ENCODE measurements at regions not wholly inside any gene's neighbourhood (a gene's known extent, or its start where the extent isn't known, plus 50 kb on each side); places are given as distances from the start of the nearest gene placed in this dataset.

DNA sequence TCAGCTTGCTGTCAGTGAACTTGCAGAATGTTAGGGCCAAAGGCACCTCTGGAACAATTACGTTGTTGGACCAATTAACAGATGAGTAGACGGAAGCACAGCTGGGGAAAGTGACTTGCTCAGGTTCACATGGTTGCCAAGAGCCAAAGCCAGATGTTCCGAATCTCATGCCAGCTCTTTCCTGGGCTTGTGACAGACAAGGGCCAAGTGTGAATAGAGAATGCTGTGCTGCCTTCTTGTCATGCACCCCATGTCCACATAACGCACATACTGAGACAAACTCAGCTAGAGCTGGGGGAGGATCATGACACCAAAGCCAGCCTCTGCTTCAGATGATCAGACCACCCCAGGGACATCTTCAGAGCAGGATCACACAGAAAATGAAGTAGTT is 616.3 kb downstream of the INSC start:
- H3K4me1 ChIP-seq: peaks cover 0 to 11% (median 3%) of the 10 kb centered on the region in 4 donors
- no peaks in the 10 kb centered on the region for H3K9me3 ChIP-seq
- H3K36me3 ChIP-seq: no peaks in the 10 kb centered on the region
- WGBS, 2 donors (ENCODE audit: low coverage in 1 of 2): 65% methylated on average over 4 of the region's 4 CpGs; no CpG with 5 or more reads in 1 of the 2 donors
- intact Hi-C loops (cut with DNase I; ENCODE audit: low total_unique reads): no loop called here
- no peak overlapping the region for H3K4me3 ChIP-seq
- in situ Hi-C loops (cut with MboI; ENCODE audit: low pct_ligation_motif_present in 1 of 4, low pct_unique_long_range_greater_than_20kb in 1 of 4, low sequenced_read_pairs in 3 of 4): no loop called here
- H3K27me3 ChIP-seq: no peaks in the 10 kb centered on the region
- DNase-seq: no peak
- no peak overlapping the region for H3K27ac ChIP-seq
- no peak for TF ChIP-seq POLR2AphosphoS5 (IDR thresholded peaks at IDR 0.05)
- TF ChIP-seq EP300 (IDR thresholded peaks at IDR 0.05; ENCODE audit: low read depth): no peak
- TF ChIP-seq POLR2A (IDR thresholded peaks at IDR 0.05): no peak
- TF ChIP-seq, protein P1, sequence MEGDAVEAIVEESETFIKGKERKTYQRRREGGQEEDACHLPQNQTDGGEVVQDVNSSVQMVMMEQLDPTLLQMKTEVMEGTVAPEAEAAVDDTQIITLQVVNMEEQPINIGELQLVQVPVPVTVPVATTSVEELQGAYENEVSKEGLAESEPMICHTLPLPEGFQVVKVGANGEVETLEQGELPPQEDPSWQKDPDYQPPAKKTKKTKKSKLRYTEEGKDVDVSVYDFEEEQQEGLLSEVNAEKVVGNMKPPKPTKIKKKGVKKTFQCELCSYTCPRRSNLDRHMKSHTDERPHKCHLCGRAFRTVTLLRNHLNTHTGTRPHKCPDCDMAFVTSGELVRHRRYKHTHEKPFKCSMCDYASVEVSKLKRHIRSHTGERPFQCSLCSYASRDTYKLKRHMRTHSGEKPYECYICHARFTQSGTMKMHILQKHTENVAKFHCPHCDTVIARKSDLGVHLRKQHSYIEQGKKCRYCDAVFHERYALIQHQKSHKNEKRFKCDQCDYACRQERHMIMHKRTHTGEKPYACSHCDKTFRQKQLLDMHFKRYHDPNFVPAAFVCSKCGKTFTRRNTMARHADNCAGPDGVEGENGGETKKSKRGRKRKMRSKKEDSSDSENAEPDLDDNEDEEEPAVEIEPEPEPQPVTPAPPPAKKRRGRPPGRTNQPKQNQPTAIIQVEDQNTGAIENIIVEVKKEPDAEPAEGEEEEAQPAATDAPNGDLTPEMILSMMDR (IDR thresholded peaks at IDR 0.05): no peak

DNA sequence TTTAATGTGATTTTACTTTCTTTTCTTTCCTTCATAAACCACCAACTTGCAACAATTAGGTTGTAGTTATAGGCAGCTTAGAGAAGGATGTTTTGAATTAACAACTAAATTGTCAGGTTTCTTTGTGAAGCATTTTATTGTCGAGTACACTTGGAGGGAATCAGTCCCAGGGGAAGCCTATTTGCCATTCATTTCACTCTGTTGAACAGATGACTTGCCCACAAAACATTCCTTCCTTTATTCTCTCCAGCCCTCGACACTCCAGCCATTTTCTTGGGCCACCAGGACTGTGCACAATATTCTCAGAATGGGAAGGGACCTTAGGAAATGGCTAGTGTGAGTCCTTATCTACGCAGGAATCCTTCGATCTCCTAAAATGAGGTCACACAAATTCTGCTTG is 620.6 kb downstream of the SOX6 start:
- Histone ChIP-seq H3K4me3 (no peak overlapping the region), H3K4me1 (peaks cover 0 to 2% (median under 1%) of the 10 kb centered on the region in 4 donors), H3K9me3 (no peaks in the 10 kb centered on the region), H3K27me3 (no peaks in the 10 kb centered on the region), H3K36me3 (no peaks in the 10 kb centered on the region), H3K27ac (no peak overlapping the region)
- 82 to 94% methylated on average over 3 to 4 of the region's 4 CpGs for WGBS, 2 donors (ENCODE audit: low coverage in 1 of 2)
- in situ Hi-C loops (cut with MboI; ENCODE audit: low pct_ligation_motif_present in 1 of 4, low pct_unique_long_range_greater_than_20kb in 1 of 4, low sequenced_read_pairs in 3 of 4) (no loop called here), intact Hi-C loops (cut with DNase I; ENCODE audit: low total_unique reads) (no loop called here)
- no peak for TF ChIP-seq POLR2A (IDR thresholded peaks at IDR 0.05)
- TF ChIP-seq, protein P1 (IDR thresholded peaks at IDR 0.05): no peak
- no peak for TF ChIP-seq EP300 (IDR thresholded peaks at IDR 0.05; ENCODE audit: low read depth)
- no peak for TF ChIP-seq POLR2AphosphoS5 (IDR thresholded peaks at IDR 0.05)
- no peak for DNase-seq

DNA sequence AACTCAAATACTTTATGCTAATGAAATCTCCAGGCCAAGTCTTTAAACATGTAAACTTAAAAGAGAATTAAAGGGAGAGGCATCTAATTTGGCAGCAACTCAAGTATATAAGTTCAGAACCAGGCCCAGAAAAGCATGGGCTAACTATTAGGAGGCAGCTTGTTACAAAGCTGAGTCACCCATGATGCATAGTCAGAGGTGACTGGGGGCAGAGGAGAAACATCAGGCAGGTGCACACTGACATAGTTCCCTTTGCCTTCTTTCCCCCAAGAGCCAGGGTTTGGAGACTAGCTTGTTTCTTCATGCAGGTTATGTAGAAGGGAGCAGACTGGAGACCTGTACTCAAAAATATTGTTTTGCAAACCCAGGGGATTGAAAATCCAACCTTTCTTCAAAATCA is 619.0 kb downstream of the SOX6 start:
- in situ Hi-C loops (cut with MboI; ENCODE audit: low pct_ligation_motif_present in 1 of 4, low pct_unique_long_range_greater_than_20kb in 1 of 4, low sequenced_read_pairs in 3 of 4): no loop called here
- intact Hi-C loops (cut with DNase I; ENCODE audit: low total_unique reads): no loop called here
- no peak overlapping the region for H3K27ac ChIP-seq
- H3K4me3 ChIP-seq: no peak overlapping the region
- no peaks in the 10 kb centered on the region for H3K4me1 ChIP-seq
- TF ChIP-seq, protein P1 (IDR thresholded peaks at IDR 0.05): no peak
- no peak for TF ChIP-seq POLR2AphosphoS5 (IDR thresholded peaks at IDR 0.05)
- TF ChIP-seq EP300 (IDR thresholded peaks at IDR 0.05; ENCODE audit: low read depth): no peak
- TF ChIP-seq POLR2A (IDR thresholded peaks at IDR 0.05): no peak
- DNase-seq: no peak
- no peaks in the 10 kb centered on the region for H3K9me3 ChIP-seq
- no peaks in the 10 kb centered on the region for H3K27me3 ChIP-seq
- H3K36me3 ChIP-seq: no peaks in the 10 kb centered on the region

DNA sequence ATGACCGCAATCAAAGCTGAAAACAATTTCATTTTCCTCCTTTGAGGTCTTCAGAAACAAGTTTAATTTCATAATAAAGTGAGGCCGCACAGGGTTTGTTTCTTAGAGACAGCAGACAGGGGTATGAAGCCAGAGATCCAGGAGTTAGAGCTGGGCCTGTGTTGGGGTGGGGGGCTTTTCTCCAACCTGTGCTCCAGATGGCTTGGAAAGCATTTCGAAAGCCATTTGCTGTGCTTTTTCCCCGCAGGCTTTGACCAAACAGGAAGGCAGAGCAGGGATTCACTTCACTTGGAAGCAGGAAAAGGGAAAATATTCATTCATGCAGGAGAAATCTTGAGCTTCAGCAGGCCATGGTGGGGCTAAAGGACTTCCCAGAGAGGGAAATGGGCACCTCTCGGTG is 617.4 kb downstream of the SOX6 start:
- H3K9me3 ChIP-seq: no peaks in the 10 kb centered on the region
- no peaks in the 10 kb centered on the region for H3K27me3 ChIP-seq
- no peak overlapping the region for H3K4me3 ChIP-seq
- in situ Hi-C loops (cut with MboI; ENCODE audit: low pct_ligation_motif_present in 1 of 4, low pct_unique_long_range_greater_than_20kb in 1 of 4, low sequenced_read_pairs in 3 of 4): no loop called here
- H3K36me3 ChIP-seq: no peaks in the 10 kb centered on the region
- H3K27ac ChIP-seq: no peak overlapping the region
- no peak for DNase-seq
- intact Hi-C loops (cut with DNase I; ENCODE audit: low total_unique reads): no loop called here
- peaks cover 0 to 8% (median 0%) of the 10 kb centered on the region in 4 donors for H3K4me1 ChIP-seq
- WGBS, 2 donors (ENCODE audit: low coverage in 1 of 2): 84 to 90% methylated on average over 3 to 5 of the region's 5 CpGs
- TF ChIP-seq POLR2A (IDR thresholded peaks at IDR 0.05): no peak
- TF ChIP-seq, protein P1 (IDR thresholded peaks at IDR 0.05): no peak
